ENCODE measurements at regions not wholly inside any gene's neighbourhood (a gene's known extent, or its start where the extent isn't known, plus 50 kb on each side); places are given as distances from the start of the nearest gene placed in this dataset.
"Not testable (repeated sequence)": the region's sequence is repeated elsewhere in the genome, so short reads cannot be mapped to it uniquely, and the experiment has no call there.

- DNase-seq (ENCODE audit: low read depth) = no peak
These were observed 123.4 kb upstream of the SEMA3D start for GRCh38 chr7:85310301-85310700.

- DNase-seq (ENCODE audit: low read depth) = no peak
These were observed 119.3 kb upstream of the SEMA3D start for GRCh38 chr7:85306115-85306514.

- DNase-seq (ENCODE audit: low read depth) = no peak
These were observed 107.3 kb upstream of the SEMA3D start for GRCh38 chr7:85294176-85294575.

GRCh38 chr7:85292908-85293576, 106.2 kb upstream of the SEMA3D start:
- DNase-seq (ENCODE audit: low read depth) = no peak

GRCh38 chr7:85290269-85290668, 103.4 kb upstream of the SEMA3D start:
- no peak for DNase-seq (ENCODE audit: low read depth)

- DNase-seq (ENCODE audit: low read depth) = peak; percentile 5
These were observed 102.4 kb upstream of the SEMA3D start for GRCh38 chr7:85289279-85289678.

GRCh38 chr7:85287106-85287825, 100.4 kb upstream of the SEMA3D start:
- no peak for DNase-seq (ENCODE audit: low read depth)

- no peak for DNase-seq (ENCODE audit: low read depth)
These were observed 99.6 kb upstream of the SEMA3D start for GRCh38 chr7:85286446-85286845.

- DNase-seq (ENCODE audit: low read depth) = no peak
These were observed 98.7 kb upstream of the SEMA3D start for GRCh38 chr7:85285527-85285926.

- no peak for DNase-seq (ENCODE audit: low read depth)
These were observed 88.3 kb upstream of the SEMA3D start for GRCh38 chr7:85275204-85275603.

GRCh38 chr7:85274454-85274853, 87.6 kb upstream of the SEMA3D start:
- DNase-seq (ENCODE audit: low read depth) = no peak

- DNase-seq (ENCODE audit: low read depth) = no peak
These were observed 76.0 kb upstream of the SEMA3D start for GRCh38 chr7:85262891-85263290.

GRCh38 chr7:85261336-85261735, 74.5 kb upstream of the SEMA3D start:
- peak; percentile 15 for DNase-seq (ENCODE audit: low read depth)

GRCh38 chr7:85249787-85250186, 62.9 kb upstream of the SEMA3D start:
- not testable (repeated sequence) for DNase-seq (ENCODE audit: low read depth)

GRCh38 chr7:85239109-85239508, 52.3 kb upstream of the SEMA3D start:
- DNase-seq (ENCODE audit: low read depth) = no peak

GRCh38 chr7:85237721-85238120, 50.9 kb upstream of the SEMA3D start:
- peak; percentile 3 for DNase-seq (ENCODE audit: low read depth)

Measured in amniotic epithelial cell (primary cell).